NT2/D1 (cell line): ENCODE measurements at regions not wholly inside any gene's neighbourhood (a gene's known extent, or its start where the extent isn't known, plus 50 kb on each side); places are given as distances from the start of the nearest gene placed in this dataset.

Experiments
- SUZ12 ChIP-seq: IDR thresholded peaks from 2 replicates; pipeline ENCODE4 v1.6.1; 2011; ENCODE audit not compliant: insufficient read length, insufficient read depth; ENCODE audit errors: extremely low read depth
- YY1 ChIP-seq: IDR thresholded peaks from 2 replicates; pipeline ENCODE4 v1.6.1; 2011; ENCODE audit not compliant: insufficient read length, insufficient read depth
- ZNF274 ChIP-seq: IDR thresholded peaks from 2 replicates; pipeline ENCODE4 v1.6.1; 2011; ENCODE audit warnings: mild to moderate bottlenecking, low read depth, low read length

DNA sequence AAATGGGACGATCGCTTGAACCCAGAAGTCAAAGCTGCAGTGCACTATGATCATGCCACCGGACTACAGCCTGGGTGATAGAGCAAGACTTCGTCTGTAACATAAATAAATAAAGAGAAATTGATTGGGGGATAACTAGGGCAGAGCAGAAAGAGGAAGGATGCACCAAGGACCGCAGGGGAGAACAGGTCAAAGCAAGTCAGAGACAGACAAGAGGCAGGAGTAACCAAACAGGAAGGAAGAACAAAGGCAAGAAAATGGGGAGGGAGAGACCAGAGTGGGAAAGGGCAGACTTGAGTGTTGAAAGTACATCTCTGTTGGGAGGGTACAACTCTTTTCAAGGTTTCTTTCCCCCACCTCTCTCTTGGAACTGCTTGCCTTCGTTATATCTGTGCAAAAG, 50.8 kb upstream of the ELK3 start:
- TF ChIP-seq YY1 (no peak), ZNF274 (no peak), SUZ12 (no peak)
